HEK293T (cell line): ENCODE measurements at regions not wholly inside any gene's neighbourhood (a gene's known extent, or its start where the extent isn't known, plus 50 kb on each side); places are given as distances from the start of the nearest gene placed in this dataset.

ENCODE experiments used
- CTCF ChIA-PET: fragments of 350-600 bp; formaldehyde crosslinking; extraction: SDS; loops from one replicate; lab custom pipeline; 2021; ENCODE audit warnings: antibody characterized with exemption, inconsistent platforms; lab: Yijun Ruan, JAX
- POLR2A ChIA-PET: fragments of 350-600 bp; formaldehyde crosslinking; extraction: SDS; loops from one replicate; lab custom pipeline; 2020; ENCODE audit warnings: antibody characterized with exemption, inconsistent platforms; lab: Yijun Ruan, JAX
- DNase-seq: peaks from one replicate; pipeline ENCODE4 v3.0.0; 2012; ENCODE audit warnings: mixed read lengths; ENCODE audit errors: extremely low spot score
- ARNT ChIP-seq: fragments of 450-650 bp; IDR thresholded peaks from 2 replicates; pipeline ENCODE4 v1.6.1; 2017; ENCODE audit warnings: mild to moderate bottlenecking
- BHLHE40 ChIP-seq: fragments of 450-650 bp; IDR thresholded peaks from 2 replicates; pipeline ENCODE4 v1.6.1; 2016; ENCODE audit warnings: mild to moderate bottlenecking, moderate library complexity, borderline replicate concordance
- CTBP1 ChIP-seq: fragments of 450-650 bp; IDR thresholded peaks from 2 replicates; pipeline ENCODE4 v1.6.1; 2016; ENCODE audit warnings: borderline replicate concordance
- ELF4 ChIP-seq: fragments of 450-650 bp; IDR thresholded peaks from 2 replicates; pipeline ENCODE4 v1.6.1; 2017; ENCODE audit warnings: antibody characterized with exemption
- FOXA1 ChIP-seq: fragments of 450-650 bp; IDR thresholded peaks from 2 replicates; pipeline ENCODE4 v1.6.1; 2016; ENCODE audit warnings: mild to moderate bottlenecking
- FOXK2 ChIP-seq: fragments of 450-650 bp; IDR thresholded peaks from 2 replicates; pipeline ENCODE4 v1.6.1; 2016; ENCODE audit warnings: mild to moderate bottlenecking
- FOXM1 ChIP-seq: fragments of 450-650 bp; IDR thresholded peaks from 2 replicates; pipeline ENCODE4 v1.6.1; 2017; ENCODE audit warnings: mild to moderate bottlenecking, borderline replicate concordance
- HDGF ChIP-seq: fragments of 450-650 bp; IDR thresholded peaks from 2 replicates; pipeline ENCODE4 v1.6.1; 2017; ENCODE audit warnings: antibody characterized with exemption, borderline replicate concordance
- L3MBTL2 ChIP-seq: fragments of 450-650 bp; conservative IDR thresholded peaks from 2 replicates; pipeline ENCODE4 v1.6.1; 2016; ENCODE audit warnings: mild to moderate bottlenecking
- LEF1 ChIP-seq: fragments of 450-650 bp; IDR thresholded peaks from 2 replicates; pipeline ENCODE4 v1.6.1; 2017; ENCODE audit warnings: mild to moderate bottlenecking, borderline replicate concordance
- NFRKB ChIP-seq: fragments of 450-650 bp; IDR thresholded peaks from 2 replicates; pipeline ENCODE4 v1.6.1; 2016; ENCODE audit warnings: mild to moderate bottlenecking, moderate library complexity
- SP1 ChIP-seq: fragments of 450-650 bp; IDR thresholded peaks from 2 replicates; pipeline ENCODE4 v1.6.1; 2017
- SUZ12 ChIP-seq: fragments of 450-650 bp; IDR thresholded peaks from 2 replicates; pipeline ENCODE4 v1.6.1; 2016; ENCODE audit warnings: mild to moderate bottlenecking
- TARDBP ChIP-seq: fragments of 450-650 bp; IDR thresholded peaks from 2 replicates; pipeline ENCODE4 v1.6.1; 2016
- ZNF384 ChIP-seq: fragments of 450-650 bp; IDR thresholded peaks from 2 replicates; pipeline ENCODE4 v1.6.1; 2016
- TF ChIP-seq, protein P1 (sequence below): fragments of 450-650 bp; IDR thresholded peaks from 2 replicates; pipeline ENCODE4 v1.6.1; 2016

GRCh38 chr20:39263076-39263475, 300.9 kb downstream of the DHX35 start:
- DNase-seq, result no peak
- TF ChIP-seq LEF1 (no peak), NFRKB (no peak), ZNF384 (no peak), HDGF (no peak), L3MBTL2 (no peak), BHLHE40 (no peak), SP1 (no peak), FOXA1 (no peak), FOXK2 (no peak), TARDBP (no peak), FOXM1 (no peak), ARNT (no peak), CTBP1 (no peak), SUZ12 (no peak), ELF4 (no peak)
- TF ChIP-seq, protein P1, sequence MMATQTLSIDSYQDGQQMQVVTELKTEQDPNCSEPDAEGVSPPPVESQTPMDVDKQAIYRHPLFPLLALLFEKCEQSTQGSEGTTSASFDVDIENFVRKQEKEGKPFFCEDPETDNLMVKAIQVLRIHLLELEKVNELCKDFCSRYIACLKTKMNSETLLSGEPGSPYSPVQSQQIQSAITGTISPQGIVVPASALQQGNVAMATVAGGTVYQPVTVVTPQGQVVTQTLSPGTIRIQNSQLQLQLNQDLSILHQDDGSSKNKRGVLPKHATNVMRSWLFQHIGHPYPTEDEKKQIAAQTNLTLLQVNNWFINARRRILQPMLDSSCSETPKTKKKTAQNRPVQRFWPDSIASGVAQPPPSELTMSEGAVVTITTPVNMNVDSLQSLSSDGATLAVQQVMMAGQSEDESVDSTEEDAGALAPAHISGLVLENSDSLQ, result no peak
- ChIA-PET CTCF (no interaction called here), POLR2A (no interaction called here)

DNA sequence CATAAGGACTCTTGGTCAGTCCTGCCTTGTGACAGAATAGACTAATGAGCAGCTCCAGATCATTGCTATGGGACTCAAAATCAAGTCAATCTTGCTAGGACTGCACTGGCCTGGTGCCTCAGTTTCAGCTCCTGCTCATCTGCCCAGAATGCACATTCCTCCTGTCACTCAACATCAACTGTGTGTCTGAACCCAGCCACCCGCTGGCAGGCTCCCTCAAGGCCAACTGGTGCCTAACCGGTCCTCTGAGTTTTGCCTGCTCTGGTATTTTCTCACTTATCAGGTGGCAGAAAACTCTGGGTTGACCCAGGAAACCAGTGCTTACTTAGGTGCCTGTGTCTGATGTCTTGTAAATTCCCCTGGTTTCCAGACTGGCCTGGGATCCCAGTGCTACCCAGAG, 297.7 kb downstream of the DHX35 start:
- CTCF ChIA-PET, result interaction anchor here (0.6 kb wide), 1 partner anchor 11 kb away, joined by 3 read pairs; no protein-coding TSS in a partner anchor
- POLR2A ChIA-PET, result no interaction called here
- no peak for TF ChIP-seq BHLHE40
- TF ChIP-seq TARDBP, result no peak
- TF ChIP-seq HDGF, result no peak
- no peak for TF ChIP-seq FOXM1
- TF ChIP-seq NFRKB, result no peak
- TF ChIP-seq FOXA1, result no peak
- no peak for TF ChIP-seq SUZ12
- no peak for TF ChIP-seq SP1
- no peak for TF ChIP-seq LEF1
- TF ChIP-seq FOXK2, result no peak
- TF ChIP-seq CTBP1, result no peak
- no peak for TF ChIP-seq ARNT
- TF ChIP-seq L3MBTL2, result no peak
- no peak for TF ChIP-seq ZNF384
- TF ChIP-seq, protein P1, result no peak
- DNase-seq, result no peak

DNA sequence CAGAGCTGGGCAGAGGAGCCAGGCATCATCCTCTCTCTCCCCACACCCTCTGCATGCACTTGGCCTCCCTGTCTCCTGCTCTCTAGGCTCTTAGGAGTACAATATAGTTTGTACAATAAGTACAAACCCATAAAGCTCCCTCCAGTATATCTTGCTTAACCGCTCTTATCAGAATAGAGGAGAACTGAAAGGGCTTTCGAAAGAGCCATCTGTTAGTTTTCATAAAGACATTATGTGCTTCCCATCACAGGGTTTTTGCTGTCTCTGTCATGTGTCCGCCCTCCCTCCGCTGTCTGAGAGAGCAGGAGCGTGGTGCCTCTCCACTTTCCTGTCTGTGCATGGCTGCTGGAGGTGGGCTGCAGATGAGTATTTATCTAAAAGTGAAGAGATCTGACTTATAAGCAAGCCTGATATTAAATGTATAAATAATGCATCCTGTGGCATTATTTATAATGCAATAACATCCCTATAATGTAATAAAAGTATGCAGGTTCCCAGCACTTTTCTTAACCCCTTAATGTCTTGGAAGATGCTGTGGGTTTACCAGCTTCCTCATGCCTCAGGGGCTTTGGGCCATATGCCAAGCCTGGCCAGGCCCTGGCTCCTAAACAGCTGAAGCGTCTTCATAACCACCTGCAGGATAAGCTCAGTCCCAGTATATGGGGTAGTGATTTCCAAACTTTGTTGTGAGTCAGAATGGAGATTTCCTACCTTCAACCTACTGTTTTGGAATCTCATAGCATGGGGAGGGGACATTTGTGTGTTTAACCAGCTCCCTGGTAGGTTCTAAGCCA, 297.1 kb downstream of the DHX35 start:
- POLR2A ChIA-PET, result no interaction called here
- CTCF ChIA-PET, result interaction anchor here (0.6 kb wide), 1 partner anchor 10 kb away, joined by 3 read pairs; no protein-coding TSS in a partner anchor
- no peak for DNase-seq
- TF ChIP-seq SUZ12 (no peak), NFRKB (no peak), FOXK2 (no peak), ARNT (no peak), CTBP1 (no peak), TARDBP (no peak), FOXM1 (no peak), FOXA1 (no peak), LEF1 (no peak), HDGF (no peak), L3MBTL2 (no peak), ZNF384 (no peak), ELF4 (no peak), SP1 (no peak)

GRCh38 chr20:39258253-39258652, 296.1 kb downstream of the DHX35 start:
- ChIA-PET CTCF (no interaction called here), POLR2A (no interaction called here)
- TF ChIP-seq BHLHE40 (no peak), ZNF384 (no peak), LEF1 (no peak), TARDBP (no peak), FOXA1 (no peak), NFRKB (no peak), ARNT (no peak), SP1 (no peak), FOXM1 (no peak), HDGF (no peak)
- no peak for DNase-seq

DNA sequence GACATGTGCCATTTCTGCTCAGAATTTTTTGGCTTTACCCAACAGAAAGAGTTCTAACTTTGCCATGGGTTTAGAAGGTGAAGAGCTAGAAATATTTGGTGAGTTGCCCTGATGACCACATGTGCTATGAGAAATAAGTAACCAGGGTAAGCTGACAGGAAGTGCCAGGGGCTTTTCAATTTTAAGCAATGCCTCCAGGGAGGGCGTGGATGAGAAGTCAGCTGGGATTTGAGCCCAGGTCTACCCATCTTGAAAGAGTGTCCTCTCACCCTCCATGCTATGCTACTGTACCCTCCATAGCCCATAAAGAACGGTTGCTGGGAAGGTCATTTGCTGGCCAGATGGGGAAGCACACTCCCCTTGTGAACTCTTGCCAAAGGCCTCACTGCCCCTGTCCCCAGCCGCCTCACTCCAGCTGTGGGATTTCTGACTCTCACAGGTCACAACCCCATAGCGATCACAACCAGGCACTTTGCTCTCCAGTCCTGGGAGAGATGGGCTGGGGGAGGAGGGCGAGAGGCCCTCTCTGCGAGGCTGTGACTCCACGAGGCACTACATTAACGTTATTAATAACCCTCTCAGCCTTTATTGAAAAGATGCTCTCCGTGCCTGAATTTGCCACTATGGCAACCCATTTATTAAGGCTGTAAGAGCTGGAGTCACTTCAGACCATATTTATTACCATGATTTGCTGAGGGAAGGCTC, 291.1 kb downstream of the DHX35 start:
- ChIA-PET POLR2A (no interaction called here), CTCF (no interaction called here)
- DNase-seq, result no peak
- TF ChIP-seq, protein P1, result no peak
- no peak for TF ChIP-seq ARNT
- no peak for TF ChIP-seq NFRKB
- no peak for TF ChIP-seq LEF1
- no peak for TF ChIP-seq FOXA1
- TF ChIP-seq ELF4, result no peak
- no peak for TF ChIP-seq TARDBP
- no peak for TF ChIP-seq HDGF
- TF ChIP-seq ZNF384, result no peak
- no peak for TF ChIP-seq FOXM1
- TF ChIP-seq CTBP1, result no peak
- TF ChIP-seq BHLHE40, result no peak
- TF ChIP-seq FOXK2, result no peak
- no peak for TF ChIP-seq SP1
- no peak for TF ChIP-seq L3MBTL2
- no peak for TF ChIP-seq SUZ12
